OCI-LY3 (cell line): ENCODE measurements at regions not wholly inside any gene's neighbourhood (a gene's known extent, or its start where the extent isn't known, plus 50 kb on each side); places are given as distances from the start of the nearest gene placed in this dataset.
"Not testable (repeated sequence)": the region's sequence is repeated elsewhere in the genome, so short reads cannot be mapped to it uniquely, and the experiment has no call there.

Source experiments
- H2AFZ ChIP-seq: fragments of 200-600, 300-600 bp; shearing (Covaris generic); 2 replicates; pipeline ENCODE4 v1.6.0; 2014; ENCODE audit warnings: antibody characterized with exemption, low read depth, low read length
- H3K27ac ChIP-seq: fragments of 200-600, 300-600 bp; sonication (generic); 2 replicates; pipeline ENCODE4 v1.5.1; 2014; ENCODE audit warnings: mild to moderate bottlenecking, low read length, moderate library complexity, mixed read lengths
- H3K27me3 ChIP-seq: fragments of 200-600, 300-600 bp; sonication (generic); 2 replicates; pipeline ENCODE4 v1.6.1; 2014; ENCODE audit warnings: low read depth, low read length, mixed read lengths
- H3K36me3 ChIP-seq: fragments of 200-600, 300-600 bp; sonication (generic); replicated peaks from 2 replicates; pipeline ENCODE3; 2014; ENCODE audit warnings: low read depth, low read length, mixed read lengths
- H3K4me1 ChIP-seq: fragments of 300-600, 200-600 bp; sonication (generic); 2 replicates; pipeline ENCODE4 v1.6.1; 2014; ENCODE audit warnings: low read length, mixed read lengths
- H3K4me2 ChIP-seq: fragments of 200-600, 300-600 bp; sonication (generic); 2 replicates; pipeline ENCODE4 v1.6.1; 2014; ENCODE audit warnings: low read length, mixed read lengths
- H3K4me3 ChIP-seq: fragments of 300-600, 200-600 bp; sonication (generic); 2 replicates; pipeline ENCODE4 v1.5.1; 2014; ENCODE audit warnings: antibody characterized with exemption, mild to moderate bottlenecking, low read length, moderate library complexity
- H3K79me2 ChIP-seq: fragments of 300-600, 200-600 bp; shearing (Covaris generic); 2 replicates; pipeline ENCODE4 v1.6.1; 2014; ENCODE audit warnings: mild to moderate bottlenecking, low read length, mixed read lengths
- H3K9ac ChIP-seq: fragments of 300-600, 200-600 bp; shearing (Covaris generic); 2 replicates; pipeline ENCODE4 v1.6.0; 2014; ENCODE audit warnings: mild to moderate bottlenecking, low read length, moderate library complexity
- H3K9me3 ChIP-seq: fragments of 200-600, 300-600 bp; shearing (Covaris generic); 2 replicates; pipeline ENCODE4 v1.6.1; 2014; ENCODE audit warnings: low read length, mixed read lengths; ENCODE audit not compliant: insufficient read depth
- H4K20me1 ChIP-seq: fragments of 200-600, 300-600 bp; sonication (generic); 2 replicates; pipeline ENCODE4 v1.6.1; 2016; ENCODE audit warnings: low read length, mixed read lengths; ENCODE audit not compliant: insufficient read depth
- CTCF ChIP-seq: fragments of 200-600, 300-600 bp; sonication (generic); IDR thresholded peaks from 2 replicates; pipeline ENCODE4 v1.5.1; 2014; ENCODE audit warnings: antibody characterized with exemption, low read length, low read depth
- EZH2phosphoT487 ChIP-seq: fragments of 200-600 bp; shearing (Covaris generic); IDR thresholded peaks from 2 replicates; pipeline ENCODE4 v1.6.1; 2018; ENCODE audit warnings: antibody characterized with exemption, mixed run types, low read depth

GRCh38 chr9:78089111-78089510, 57.5 kb upstream of the GNAQ start:
- H4K20me1 ChIP-seq, result no peaks in the 10 kb centered on the region
- no peaks in the 10 kb centered on the region for H3K36me3 ChIP-seq
- H3K9me3 ChIP-seq, result no peaks in the 10 kb centered on the region
- TF ChIP-seq EZH2phosphoT487 (no peak), CTCF (no peak)
- no peak overlapping the region for H3K9ac ChIP-seq
- no peak overlapping the region for H2AFZ ChIP-seq
- no peaks in the 10 kb centered on the region for H3K27me3 ChIP-seq
- peaks cover 12% of the 10 kb centered on the region; the same call in 1 of the 2 replicates for H3K4me1 ChIP-seq
- no peak overlapping the region for H3K4me2 ChIP-seq
- H3K4me3 ChIP-seq, result no peak overlapping the region
- H3K79me2 ChIP-seq, result no peaks in the 10 kb centered on the region
- no peak overlapping the region for H3K27ac ChIP-seq

GRCh38 chr9:78088190-78088589, 56.6 kb upstream of the GNAQ start:
- H3K27me3 ChIP-seq, H3K4me3 ChIP-seq, H3K9me3 ChIP-seq, H4K20me1 ChIP-seq, H3K4me2 ChIP-seq, H3K9ac ChIP-seq, H3K36me3 ChIP-seq, H3K79me2 ChIP-seq, H2AFZ ChIP-seq, H3K27ac ChIP-seq: not testable (repeated sequence)
- H3K4me1 ChIP-seq, result peaks cover 12% of the 10 kb centered on the region; the same call in 1 of the 2 replicates
